GM23338 (cell line): ENCODE measurements at regions not wholly inside any gene's neighbourhood (a gene's known extent, or its start where the extent isn't known, plus 50 kb on each side); places are given as distances from the start of the nearest gene placed in this dataset.

ENCODE experiments used
- ATAC-seq: fragments of 200-7000 bp; cut with Tn5 transposase; 3 replicates; pipeline ENCODE4 v1.9.1; 2020
- DNase-seq: peaks from one replicate; pipeline ENCODE4 v3.0.0-alpha.2; 2015; ENCODE audit warnings: low spot score
- H2AFZ ChIP-seq: fragments of 200-600 bp; sonication (generic); 2 replicates; pipeline ENCODE4 v1.8.0; 2016; ENCODE audit warnings: antibody characterized with exemption, mild to moderate bottlenecking, moderate library complexity
- H3F3A ChIP-seq: fragments of 200-600 bp; sonication (generic); replicated peaks from 2 replicates; pipeline ENCODE4 v1.8.0; 2017; ENCODE audit warnings: antibody characterized with exemption, mixed run types, low read depth
- H3K27ac ChIP-seq: fragments of 200-600 bp; sonication (generic); 2 replicates; pipeline ENCODE4 v1.6.1; 2016; ENCODE audit warnings: low read depth
- H3K27me3 ChIP-seq: fragments of 200-600 bp; sonication (generic); 2 replicates; pipeline ENCODE4 v1.8.0; 2016; ENCODE audit warnings: mild to moderate bottlenecking, mixed run types, moderate library complexity; ENCODE audit not compliant: insufficient read depth
- H3K36me3 ChIP-seq: fragments of 200-600 bp; sonication (generic); 2 replicates; pipeline ENCODE4 v1.8.0; 2016; ENCODE audit warnings: mild to moderate bottlenecking; ENCODE audit not compliant: insufficient read depth
- H3K4me1 ChIP-seq: fragments of 200-600 bp; sonication (generic); 2 replicates; pipeline ENCODE4 v1.8.0; 2016; ENCODE audit warnings: mild to moderate bottlenecking, moderate library complexity; ENCODE audit not compliant: insufficient read depth
- H3K4me2 ChIP-seq: fragments of 200-600 bp; sonication (generic); 2 replicates; pipeline ENCODE4 v1.7.1; 2017; ENCODE audit warnings: mixed run types
- H3K4me3 ChIP-seq: fragments of 200-600 bp; sonication (generic); 2 replicates; pipeline ENCODE4 v1.6.1; 2016; ENCODE audit warnings: mixed run types
- H3K79me2 ChIP-seq: fragments of 200-600 bp; sonication (generic); replicated peaks from 2 replicates; pipeline ENCODE4 v1.8.0; 2017; ENCODE audit warnings: mild to moderate bottlenecking; ENCODE audit not compliant: insufficient read depth
- H3K9me2 ChIP-seq: fragments of 200-600 bp; sonication (generic); 2 replicates; pipeline ENCODE4 v1.8.0; 2017; ENCODE audit not compliant: insufficient read depth
- H4K20me1 ChIP-seq: fragments of 200-600 bp; sonication (generic); replicated peaks from 2 replicates; pipeline ENCODE4 v1.8.0; 2017; ENCODE audit warnings: mild to moderate bottlenecking; ENCODE audit not compliant: insufficient read depth
- H3K27ac Mint-ChIP-seq: 2 replicates; pipeline ENCODE4 v1.8.0; 2020; ENCODE audit warnings: inconsistent platforms, mild to moderate bottlenecking, moderate library complexity, mixed read lengths
- H3K27me3 Mint-ChIP-seq: 3 replicates; pipeline ENCODE4 v1.8.0; 2022; ENCODE audit warnings: low read depth, mild to moderate bottlenecking, moderate library complexity, mixed read lengths, inconsistent platforms; ENCODE audit not compliant: insufficient read depth, poor library complexity
- H3K36me3 Mint-ChIP-seq: 3 replicates; pipeline ENCODE4 v1.8.0; 2021; ENCODE audit warnings: low read depth, mild to moderate bottlenecking, inconsistent platforms, moderate library complexity, mixed read lengths
- H3K4me1 Mint-ChIP-seq: 3 replicates; pipeline ENCODE4 v1.8.0; 2020; ENCODE audit warnings: mild to moderate bottlenecking, inconsistent platforms, mixed read lengths
- H3K4me3 Mint-ChIP-seq: 3 replicates; pipeline ENCODE4 v1.8.0; 2021; ENCODE audit warnings: moderate library complexity, mild to moderate bottlenecking, inconsistent platforms, mixed read lengths
- H3K9me3 Mint-ChIP-seq: 3 replicates; pipeline ENCODE4 v1.8.0; 2020; ENCODE audit warnings: moderate library complexity, mild to moderate bottlenecking, inconsistent platforms, mixed read lengths
- CTCF ChIP-seq, 2 experiments: fragments of 200-600 bp in 1 of 2; sonication (generic) in 1 of 2; conservative IDR thresholded peaks; 2 replicates each; pipeline versions ENCODE4 v1.5.1 to v1.6.1; 2016 to 2017; ENCODE audit warnings: antibody characterized with exemption in 2 of 2, low read depth in 2 of 2, mild to moderate bottlenecking in 2 of 2, moderate library complexity in 1 of 2
- EZH2 ChIP-seq: fragments of 200-600 bp; sonication (generic); IDR thresholded peaks from one replicate; pipeline ENCODE4 v1.8.0; 2017; ENCODE audit warnings: antibody characterized with exemption, mild to moderate bottlenecking, low read depth; ENCODE audit not compliant: unreplicated experiment
- JUNB ChIP-seq: IDR thresholded peaks from one replicate; pipeline ENCODE4 v1.6.1; 2016; ENCODE audit warnings: antibody characterized with exemption; ENCODE audit not compliant: unreplicated experiment
- REST ChIP-seq: IDR thresholded peaks from one replicate; pipeline ENCODE4 v1.6.1; 2018; ENCODE audit warnings: antibody characterized with exemption; ENCODE audit not compliant: unreplicated experiment
- ZNF462 ChIP-seq: fragments of 250-450 bp; sonication (Bioruptor Pico); IDR thresholded peaks from 2 replicates; pipeline ENCODE4 v1.5.0; 2020; ENCODE audit warnings: mild to moderate bottlenecking, moderate library complexity
- TF ChIP-seq, protein P1 (sequence below): IDR thresholded peaks from 2 replicates; pipeline ENCODE4 v1.6.1; 2016; ENCODE audit warnings: antibody characterized with exemption

DNA sequence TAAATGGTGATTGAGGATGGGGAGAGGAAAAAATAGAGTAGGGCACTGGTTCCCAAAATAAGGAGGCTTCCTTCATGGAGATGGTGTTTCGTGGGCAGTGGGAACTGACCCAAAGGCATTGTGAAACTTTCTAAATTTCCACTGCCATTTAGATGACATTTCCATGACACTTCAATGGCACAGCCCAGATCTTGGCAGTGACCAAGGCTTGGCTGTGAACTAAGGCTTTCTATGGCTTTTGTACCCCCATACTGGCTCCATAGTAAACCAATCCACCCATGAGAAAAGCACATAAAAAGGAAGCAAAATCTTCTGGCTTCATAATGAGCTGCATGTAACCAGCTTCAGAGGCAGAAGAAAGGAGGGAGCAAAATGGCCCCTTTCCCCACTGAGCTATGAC, 321.0 kb upstream of the TLE4 start:
- Histone ChIP-seq H3K27ac (no peak overlapping the region), H4K20me1 (no peaks in the 10 kb centered on the region), H2AFZ (no peak overlapping the region), H3K79me2 (no peaks in the 10 kb centered on the region), H3K4me2 (no peak overlapping the region), H3K9me2 (0 out of 2 replicates have a peak, but pooled peaks cover 4% of the 10 kb centered on the region), H3K4me1 (peaks cover 10% of the 10 kb centered on the region), H3K36me3 (no peaks in the 10 kb centered on the region), H3K27me3 (no peaks in the 10 kb centered on the region), H3F3A (no peaks in the 10 kb centered on the region), H3K4me3 (no peak overlapping the region)
- no peak for DNase-seq
- Mint-ChIP-seq H3K36me3 (no peaks in the 10 kb centered on the region), H3K4me3 (no peak overlapping the region), H3K4me1 (peaks cover 12% of the 10 kb centered on the region), H3K9me3 (no peaks in the 10 kb centered on the region), H3K27me3 (no peaks in the 10 kb centered on the region), H3K27ac (no peak overlapping the region)
- TF ChIP-seq ZNF462 (CRISPR knock-in tag) (no peak), REST (no peak), EZH2 (no peak), JUNB (no peak), CTCF (conservative IDR thresholded peaks at IDR 0.05; ENCODE audit: low read depth in 2 of 2) (no peak)
- TF ChIP-seq, protein P1, sequence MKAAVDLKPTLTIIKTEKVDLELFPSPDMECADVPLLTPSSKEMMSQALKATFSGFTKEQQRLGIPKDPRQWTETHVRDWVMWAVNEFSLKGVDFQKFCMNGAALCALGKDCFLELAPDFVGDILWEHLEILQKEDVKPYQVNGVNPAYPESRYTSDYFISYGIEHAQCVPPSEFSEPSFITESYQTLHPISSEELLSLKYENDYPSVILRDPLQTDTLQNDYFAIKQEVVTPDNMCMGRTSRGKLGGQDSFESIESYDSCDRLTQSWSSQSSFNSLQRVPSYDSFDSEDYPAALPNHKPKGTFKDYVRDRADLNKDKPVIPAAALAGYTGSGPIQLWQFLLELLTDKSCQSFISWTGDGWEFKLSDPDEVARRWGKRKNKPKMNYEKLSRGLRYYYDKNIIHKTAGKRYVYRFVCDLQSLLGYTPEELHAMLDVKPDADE, result no peak
- no peak for ATAC-seq
